ENCODE measurements at regions not wholly inside any gene's neighbourhood (a gene's known extent, or its start where the extent isn't known, plus 50 kb on each side); places are given as distances from the start of the nearest gene placed in this dataset.

- TF ChIP-seq CTCF (IDR thresholded peaks at IDR 0.05) (peak in 2 of 4 experiments; percentile 7 to 12), POLR2A (IDR thresholded peaks at IDR 0.05) (no peak)
These were observed 307.1 kb downstream of the RPL10L start for GRCh38 chr14:46344327-46344937.
